H1 (cell line): ENCODE measurements at regions not wholly inside any gene's neighbourhood (a gene's known extent, or its start where the extent isn't known, plus 50 kb on each side); places are given as distances from the start of the nearest gene placed in this dataset.

Source experiments
- GABPA ChIP-seq: IDR thresholded peaks from 2 replicates; pipeline ENCODE4 v1.6.1; 2011; ENCODE audit warnings: mild to moderate bottlenecking, low read length, moderate library complexity, borderline replicate concordance; ENCODE audit not compliant: insufficient read depth

DNA sequence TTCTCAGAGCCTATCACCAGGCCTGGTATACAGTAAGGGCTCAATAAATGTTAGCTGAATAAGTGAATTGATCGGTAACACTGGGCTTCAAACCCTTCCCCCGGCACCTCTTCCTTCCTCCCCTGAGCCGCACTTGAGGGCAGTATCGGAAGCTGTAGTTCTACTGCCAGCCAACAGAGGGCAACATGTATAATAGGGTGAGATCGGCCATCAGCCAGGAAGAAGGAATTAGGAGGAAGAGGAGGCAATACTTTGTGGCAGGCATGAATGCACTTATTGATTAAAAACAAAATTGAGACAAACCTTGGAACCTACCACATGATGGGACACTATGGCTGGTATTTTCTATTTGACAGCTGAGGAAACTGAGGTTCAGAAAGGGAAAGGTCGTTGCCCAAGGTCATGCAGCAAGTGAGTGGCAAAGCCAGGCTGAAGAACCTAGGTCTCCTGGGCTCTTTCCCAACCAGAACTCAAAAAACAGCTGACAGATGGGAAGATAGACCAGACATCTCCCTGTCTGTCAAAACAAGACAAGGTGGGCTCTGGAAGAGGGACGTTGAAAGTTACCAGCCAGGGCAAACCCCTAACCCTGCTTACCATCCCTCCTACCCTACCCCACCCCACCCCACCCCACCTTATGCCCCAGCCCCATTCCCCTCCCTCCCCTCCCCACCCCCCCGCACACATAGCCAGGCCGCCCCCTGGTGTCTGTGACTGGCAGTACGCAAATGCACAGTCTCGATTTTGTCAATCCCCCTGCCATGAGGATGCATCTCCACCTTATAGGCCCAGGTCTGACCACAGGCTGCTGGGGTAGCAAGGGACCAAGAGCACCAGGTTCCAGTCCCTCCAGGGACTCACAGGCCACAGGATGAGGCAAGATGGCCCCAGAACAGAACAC is 107.3 kb upstream of the RUNX3 start (continued):
- TF ChIP-seq GABPA = peak; percentile 72; the same call in 1 of the 2 replicates
